HG03354 (cell line): ENCODE measurements at regions not wholly inside any gene's neighbourhood (a gene's known extent, or its start where the extent isn't known, plus 50 kb on each side); places are given as distances from the start of the nearest gene placed in this dataset.
"Not testable (repeated sequence)": the region's sequence is repeated elsewhere in the genome, so short reads cannot be mapped to it uniquely, and the experiment has no call there.

Experiments
- ATAC-seq: cut with Tn5 transposase; IDR thresholded peaks from one replicate; pipeline ENCODE4 v1.9.1; 2021; ENCODE audit warnings: mild to moderate bottlenecking; ENCODE audit not compliant: unreplicated experiment, poor library complexity, severe bottlenecking

DNA sequence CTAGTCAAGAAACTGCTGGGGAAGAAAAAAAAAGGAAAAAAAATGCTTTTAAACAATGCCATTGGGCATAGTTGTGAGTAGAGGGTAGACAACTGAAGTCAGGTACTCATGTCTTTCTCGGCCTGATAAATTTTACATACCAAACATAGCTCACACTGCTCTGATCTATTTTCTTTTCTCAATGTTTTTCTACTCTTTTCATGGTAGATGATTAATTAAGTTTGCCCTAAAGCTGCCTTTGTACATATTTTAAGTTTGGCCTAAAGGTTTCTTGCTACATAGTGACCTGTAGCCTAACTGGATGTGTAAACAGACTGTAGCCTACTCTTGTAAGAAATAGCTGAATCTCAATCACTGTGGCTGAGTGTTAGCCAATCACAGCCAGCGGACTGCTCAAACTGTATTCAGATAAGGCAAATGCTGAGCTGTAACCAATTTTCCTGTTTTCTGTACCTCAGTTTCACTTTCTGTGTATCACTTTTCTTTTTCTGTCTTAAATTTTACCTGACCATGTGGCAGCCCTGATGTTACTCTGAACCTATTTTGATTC is 121.0 kb downstream of the PCDH10 start:
- no peak for ATAC-seq

DNA sequence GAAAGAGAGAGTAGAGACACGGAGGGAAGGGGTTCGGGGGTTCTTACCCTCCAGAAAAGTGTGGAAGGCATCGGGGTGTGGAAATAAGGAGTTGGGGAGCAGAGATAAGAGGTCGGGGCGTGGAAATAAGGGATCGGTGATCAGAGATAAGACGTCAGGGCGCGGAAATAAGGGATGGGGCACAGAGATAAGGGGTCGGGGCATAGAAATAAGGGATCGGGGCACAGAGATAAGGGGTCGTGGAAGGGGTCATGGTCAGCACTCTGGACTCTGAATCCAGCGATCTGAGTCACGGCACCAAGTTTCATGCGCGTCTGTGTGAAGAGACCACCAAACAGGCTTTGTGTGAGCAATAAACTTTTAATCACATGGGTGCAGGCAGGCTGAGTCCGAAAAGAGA is 119.1 kb downstream of the PCDH10 start:
- no peak for ATAC-seq

GRCh38 chr4:133267506-133267905 is 118.4 kb downstream of the PCDH10 start:
- ATAC-seq: not testable (repeated sequence)

GRCh38 chr4:133266966-133267365 is 117.9 kb downstream of the PCDH10 start:
- not testable (repeated sequence) for ATAC-seq

- not testable (repeated sequence) for ATAC-seq
These were observed 115.2 kb downstream of the PCDH10 start for GRCh38 chr4:133264251-133264650.

DNA sequence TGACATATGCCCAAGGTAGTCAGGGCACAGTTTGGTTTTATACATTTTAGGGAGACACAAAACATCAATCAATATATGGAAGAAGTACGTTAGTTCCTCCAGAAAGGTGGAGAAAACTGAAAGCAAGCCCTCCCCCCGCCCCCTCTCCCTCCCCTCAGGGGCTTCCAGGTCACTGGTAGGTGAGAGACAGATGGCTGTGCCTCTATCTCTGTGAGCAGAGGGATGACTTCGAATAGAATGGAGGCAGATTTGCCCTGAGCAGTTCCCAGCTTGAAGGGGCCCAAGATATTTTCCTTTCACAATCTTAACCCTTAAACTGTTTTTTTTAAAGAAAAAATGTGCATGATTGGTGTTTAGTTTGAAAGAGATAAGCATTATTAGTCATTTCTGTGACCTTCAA is 114.0 kb downstream of the PCDH10 start:
- no peak for ATAC-seq

DNA sequence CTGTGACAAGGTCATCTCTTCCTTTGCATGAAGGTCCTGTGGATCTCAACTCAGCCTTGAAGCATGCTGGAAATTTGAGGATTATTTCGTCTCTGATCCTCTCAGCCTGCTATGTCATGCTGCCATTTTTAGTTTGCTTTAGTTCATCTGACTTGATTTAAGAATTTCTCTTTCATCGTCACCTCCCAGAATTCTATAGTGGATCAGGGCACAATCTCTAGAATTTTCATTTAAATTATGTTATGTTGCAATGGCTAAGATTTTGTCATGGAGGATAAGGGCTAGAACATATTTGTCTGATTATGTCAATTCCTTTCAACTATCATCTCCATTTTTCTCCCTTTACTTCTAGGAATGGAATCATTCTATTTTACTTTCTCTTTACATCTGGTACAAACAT is 98.8 kb downstream of the PCDH10 start:
- no peak for ATAC-seq

DNA sequence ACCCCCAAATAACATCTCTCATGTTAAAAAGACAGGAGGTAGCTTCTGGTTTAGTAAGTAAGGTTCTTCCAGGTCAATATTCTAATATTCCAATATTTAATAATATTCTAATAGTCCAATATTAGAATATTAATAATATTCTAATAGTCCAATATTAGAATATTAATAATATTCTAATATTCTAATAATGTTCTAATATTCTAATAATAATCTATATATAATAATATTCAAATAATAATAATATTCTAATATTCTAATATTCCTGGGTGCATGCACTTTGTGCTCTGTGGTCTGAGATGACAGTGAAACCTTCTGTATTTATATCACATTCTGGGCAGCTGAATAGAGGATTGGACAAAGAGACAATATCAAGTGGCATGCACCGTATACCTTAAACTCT is 96.1 kb downstream of the PCDH10 start:
- ATAC-seq: no peak
